Right ventricle myocardium inferior (tissue), 1 donor: ENCODE measurements at regions not wholly inside any gene's neighbourhood (a gene's known extent, or its start where the extent isn't known, plus 50 kb on each side); places are given as distances from the start of the nearest gene placed in this dataset.
"Not testable (repeated sequence)": the region's sequence is repeated elsewhere in the genome, so short reads cannot be mapped to it uniquely, and the experiment has no call there.

Source experiments
- ATAC-seq: fragments of 200-7000 bp; cut with Tn5 transposase; one replicate; pipeline ENCODE4 v1.9.1; 2020; ENCODE audit warnings: mild to moderate bottlenecking, moderate library complexity
- DNase-seq: peaks from one replicate; pipeline ENCODE4 v3.0.0; 2021; ENCODE audit errors: missing footprints
- intact Hi-C: fragments of 100-400 bp; cut with DNase I; formaldehyde crosslinking; loops from one replicate; pipeline ENCODE4 v1.11.0; 2022
- donor health status: DM: no; HTN: yes; CAD: no; lungs with severe emphysema.

GRCh38 chr14:94821705-94822104 lies 51.8 kb upstream of the GSC start:
- intact Hi-C loops: no loop called here
- DNase-seq: no peak
- ATAC-seq: no peak

GRCh38 chr14:94820932-94821331 lies 51.0 kb upstream of the GSC start:
- ATAC-seq, DNase-seq, intact Hi-C loops: not testable (repeated sequence)
